Activated naive CD8-positive, alpha-beta T cell (primary cell): ENCODE measurements at regions not wholly inside any gene's neighbourhood (a gene's known extent, or its start where the extent isn't known, plus 50 kb on each side); places are given as distances from the start of the nearest gene placed in this dataset.
"Not testable (repeated sequence)": the region's sequence is repeated elsewhere in the genome, so short reads cannot be mapped to it uniquely, and the experiment has no call there.

ENCODE experiments used
- H3K27ac Mint-ChIP-seq: one replicate; pipeline ENCODE4 v1.8.0; 2021; ENCODE audit warnings: mixed read lengths
- H3K27me3 Mint-ChIP-seq: one replicate; pipeline ENCODE4 v1.8.0; 2021; ENCODE audit warnings: mixed read lengths
- H3K36me3 Mint-ChIP-seq: one replicate; pipeline ENCODE4 v1.8.0; 2021; ENCODE audit warnings: mixed read lengths
- H3K4me1 Mint-ChIP-seq: one replicate; pipeline ENCODE4 v1.8.0; 2021; ENCODE audit warnings: low read depth, mixed read lengths
- H3K4me3 Mint-ChIP-seq: one replicate; pipeline ENCODE4 v1.8.0; 2021; ENCODE audit warnings: mild to moderate bottlenecking, mixed read lengths
- H3K9me3 Mint-ChIP-seq: one replicate; pipeline ENCODE4 v1.8.0; 2021; ENCODE audit warnings: low read depth, mixed read lengths

DNA sequence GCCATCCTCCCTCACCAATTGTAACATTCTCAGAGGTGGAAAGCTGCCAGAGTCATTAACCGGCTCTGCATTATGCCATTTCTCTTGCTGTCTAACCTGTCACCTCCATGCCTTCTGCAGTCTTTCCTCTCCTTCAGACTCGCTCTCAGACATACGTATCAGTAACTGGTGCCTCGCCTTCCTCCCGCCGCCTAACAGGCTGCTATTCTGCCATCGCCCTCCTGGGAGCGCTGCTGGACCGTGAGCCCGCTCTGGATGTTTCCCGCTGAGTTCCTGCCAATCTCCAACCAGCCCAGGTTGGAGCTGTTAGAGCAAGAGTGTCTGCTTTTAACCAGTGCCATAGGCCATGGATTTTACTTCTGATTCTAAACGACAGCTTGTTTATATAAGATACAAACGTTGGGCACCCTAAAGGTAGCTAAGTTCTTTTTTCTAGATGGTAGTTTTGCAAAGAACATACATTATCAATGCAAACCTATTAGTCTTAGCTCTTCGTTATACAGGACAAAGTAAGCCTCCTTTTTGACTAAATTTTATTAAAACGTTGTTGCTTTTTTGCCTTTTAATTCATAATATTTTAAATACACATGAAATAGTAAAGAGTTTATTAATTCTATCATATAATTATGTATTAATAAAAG is 59.5 kb upstream of the NEIL3 start:
- peaks cover 8% of the 10 kb centered on the region for H3K27me3 Mint-ChIP-seq
- no peak overlapping the region for H3K27ac Mint-ChIP-seq
- H3K4me3 Mint-ChIP-seq = no peak overlapping the region
- H3K36me3 Mint-ChIP-seq = no peaks in the 10 kb centered on the region
- peaks cover 9% of the 10 kb centered on the region for H3K4me1 Mint-ChIP-seq
- H3K9me3 Mint-ChIP-seq = no peaks in the 10 kb centered on the region

DNA sequence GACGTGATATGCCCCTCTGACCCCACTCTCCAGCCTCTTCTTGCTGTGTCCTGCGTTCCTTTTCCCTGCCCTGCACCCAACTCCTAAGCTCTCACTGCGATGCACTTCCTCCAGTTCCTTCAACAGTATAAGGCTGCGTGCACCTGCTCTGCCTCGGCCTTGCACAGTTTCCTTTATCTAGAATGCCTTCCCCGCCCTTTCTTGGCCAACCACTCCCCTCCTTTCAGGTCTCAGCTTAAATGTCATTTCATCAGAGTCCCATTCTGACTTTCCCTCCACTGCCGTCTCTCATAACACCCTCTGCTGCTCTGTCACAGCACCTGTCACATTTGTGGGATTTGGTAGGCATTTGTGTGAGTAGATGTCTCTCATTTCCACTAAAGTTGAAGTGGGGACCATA is 58.4 kb upstream of the NEIL3 start:
- H3K4me1 Mint-ChIP-seq = peaks cover 9% of the 10 kb centered on the region
- peaks cover 8% of the 10 kb centered on the region for H3K27me3 Mint-ChIP-seq
- no peak overlapping the region for H3K27ac Mint-ChIP-seq
- no peak overlapping the region for H3K4me3 Mint-ChIP-seq
- H3K36me3 Mint-ChIP-seq = no peaks in the 10 kb centered on the region
- H3K9me3 Mint-ChIP-seq = no peaks in the 10 kb centered on the region

DNA sequence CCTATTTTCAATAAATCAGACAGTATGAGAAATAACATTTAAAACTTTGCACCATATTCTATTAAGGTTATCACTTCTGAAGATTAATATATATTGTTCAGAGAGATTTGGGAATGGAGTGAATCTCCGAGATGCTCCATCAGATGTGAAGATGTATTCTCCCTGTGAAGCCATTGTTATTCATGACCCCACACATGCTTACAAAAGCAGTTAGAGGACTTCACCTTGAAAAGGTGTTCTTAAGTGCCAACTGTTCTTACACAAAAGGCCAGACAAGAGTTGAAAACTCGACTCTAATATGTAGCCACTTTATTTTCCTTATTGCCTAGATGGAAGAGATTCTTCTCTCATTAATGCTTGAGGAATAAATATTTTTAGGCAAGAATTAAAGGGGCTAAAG is 54.3 kb upstream of the NEIL3 start:
- H3K27ac Mint-ChIP-seq = no peak overlapping the region
- H3K9me3 Mint-ChIP-seq = no peaks in the 10 kb centered on the region
- no peaks in the 10 kb centered on the region for H3K36me3 Mint-ChIP-seq
- H3K4me3 Mint-ChIP-seq = no peak overlapping the region
- no peaks in the 10 kb centered on the region for H3K27me3 Mint-ChIP-seq
- H3K4me1 Mint-ChIP-seq = peaks cover 5% of the 10 kb centered on the region

DNA sequence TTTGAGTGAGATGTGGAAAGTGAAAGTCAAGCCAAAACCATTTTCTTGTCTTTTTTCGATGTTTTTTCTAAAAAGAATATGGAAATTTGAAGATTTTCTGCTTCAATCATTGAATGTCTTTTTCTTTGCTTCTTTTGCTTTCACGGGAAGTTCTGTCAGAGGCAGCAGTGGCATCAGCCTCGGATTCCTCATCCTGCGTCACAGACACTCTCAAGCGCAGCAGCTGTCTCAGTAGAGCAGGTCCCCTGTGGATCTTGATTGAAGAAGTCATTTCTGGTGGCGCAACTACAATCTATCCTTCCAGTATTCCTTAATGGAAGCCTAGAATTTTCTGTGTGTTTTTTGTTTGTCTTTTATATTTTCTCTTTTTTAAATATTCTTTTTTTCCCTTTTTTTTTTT is 52.7 kb upstream of the NEIL3 start:
- H3K36me3 Mint-ChIP-seq = no peaks in the 10 kb centered on the region
- H3K9me3 Mint-ChIP-seq = no peaks in the 10 kb centered on the region
- no peak overlapping the region for H3K27ac Mint-ChIP-seq
- H3K4me3 Mint-ChIP-seq = no peak overlapping the region
- no peaks in the 10 kb centered on the region for H3K27me3 Mint-ChIP-seq
- no peaks in the 10 kb centered on the region for H3K4me1 Mint-ChIP-seq

DNA sequence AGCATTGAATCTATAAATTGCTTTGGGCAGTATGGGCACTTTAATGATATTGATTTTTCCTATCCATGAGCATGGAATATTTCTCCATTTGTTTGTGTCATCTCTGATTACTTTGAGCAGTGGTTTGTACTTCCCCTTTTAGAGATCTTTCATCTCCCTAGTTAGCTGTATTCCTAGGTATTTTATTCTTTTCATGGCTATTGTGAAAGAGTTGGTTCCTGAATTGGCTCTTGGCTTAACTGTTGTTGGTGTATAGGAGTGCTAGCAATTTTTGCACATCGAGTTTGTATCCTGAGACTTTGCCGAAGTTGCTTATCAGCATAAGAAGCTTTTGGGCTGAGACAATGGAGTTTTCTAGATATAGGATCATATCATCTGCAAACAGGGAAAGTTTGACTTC is 50.2 kb upstream of the NEIL3 start:
- H3K4me3 Mint-ChIP-seq, H3K27ac Mint-ChIP-seq, H3K4me1 Mint-ChIP-seq, H3K27me3 Mint-ChIP-seq, H3K36me3 Mint-ChIP-seq, H3K9me3 Mint-ChIP-seq: not testable (repeated sequence)
